Astrocyte of the cerebellum (primary cell): ENCODE measurements at regions not wholly inside any gene's neighbourhood (a gene's known extent, or its start where the extent isn't known, plus 50 kb on each side); places are given as distances from the start of the nearest gene placed in this dataset.

Experiments used
- DNase-seq: peaks from one replicate; pipeline ENCODE4 v3.0.0-alpha.2; 2011; ENCODE audit warnings: low read depth
- H3K4me3 ChIP-seq: 2 replicates; pipeline ENCODE4 v1.5.1; 2011; ENCODE audit warnings: mild to moderate bottlenecking, low read depth, low read length, moderate library complexity
- CTCF ChIP-seq: IDR thresholded peaks from 2 replicates; pipeline ENCODE4 v1.5.1; 2012; ENCODE audit warnings: low read length, low read depth, moderate library complexity, mild to moderate bottlenecking; ENCODE audit errors: missing control alignments
- in situ Hi-C: cut with HindIII; loops from 2 replicates; pipeline ENCODE4 v1.10.0; 2017; ENCODE audit warnings: low sequenced_read_pairs

GRCh38 chr10:126847666-126848065 is 57.6 kb upstream of the DOCK1 start:
- in situ Hi-C loops: no loop called here
- no peak overlapping the region for H3K4me3 ChIP-seq
- no peak for DNase-seq
- no peak for TF ChIP-seq CTCF

DNA sequence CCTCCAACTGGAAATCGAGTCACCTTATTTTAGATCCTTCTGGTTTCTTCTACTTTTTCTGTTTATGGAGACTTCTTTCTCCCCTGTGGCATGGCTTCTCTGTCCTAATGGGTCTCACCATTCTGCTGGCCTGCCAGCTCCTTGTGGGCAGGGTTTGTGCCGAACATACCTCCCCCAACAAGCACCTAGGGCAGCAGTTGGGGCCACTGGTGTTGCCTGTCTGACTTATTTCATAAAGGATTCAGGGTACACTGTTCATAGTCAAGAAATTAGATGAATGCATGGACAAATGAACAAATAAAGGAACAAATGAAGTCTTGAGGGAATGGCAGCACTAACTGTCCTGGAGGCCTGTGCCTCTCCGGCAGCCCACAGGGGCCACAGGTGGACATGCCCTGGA is 55.6 kb upstream of the DOCK1 start:
- in situ Hi-C loops: no loop called here
- no peak overlapping the region for H3K4me3 ChIP-seq
- DNase-seq: no peak
- no peak for TF ChIP-seq CTCF

DNA sequence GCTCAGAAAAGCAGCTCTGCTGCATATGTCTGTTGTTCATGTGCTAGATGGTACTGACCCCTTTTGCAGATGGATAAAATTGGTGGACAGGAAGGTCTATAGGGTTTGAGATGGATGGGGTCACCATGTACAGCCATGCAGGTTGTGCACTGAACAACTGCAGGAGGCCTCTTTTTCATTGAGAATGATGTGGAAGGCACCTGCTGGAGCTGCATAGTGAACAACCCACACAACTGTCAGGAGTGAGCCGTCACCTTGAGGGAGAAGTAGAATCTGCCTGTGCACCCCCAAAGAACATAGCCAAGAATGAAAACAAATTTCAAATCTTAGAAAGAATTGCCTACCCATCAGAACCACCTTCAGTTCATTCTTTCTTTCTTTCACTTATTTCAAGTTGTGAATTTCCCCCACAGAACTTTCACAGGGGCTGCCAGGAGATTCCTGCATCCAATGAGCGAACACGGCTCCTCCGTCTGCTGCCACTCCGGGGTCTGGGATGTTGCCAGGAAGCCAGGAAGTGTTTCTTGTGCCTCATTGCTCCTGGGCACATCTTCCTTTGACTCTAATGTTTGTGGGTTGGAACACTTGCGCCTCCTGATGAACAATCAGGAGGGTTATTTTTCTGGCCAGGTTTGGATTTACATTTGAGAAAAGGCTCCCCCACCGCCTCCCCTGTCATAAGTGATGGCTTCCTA is 53.7 kb upstream of the DOCK1 start:
- no peak overlapping the region for H3K4me3 ChIP-seq
- DNase-seq: no peak
- in situ Hi-C loops: no loop called here
- no peak for TF ChIP-seq CTCF

- in situ Hi-C loops: no loop called here
- no peak for TF ChIP-seq CTCF
- H3K4me3 ChIP-seq: no peak overlapping the region
- DNase-seq: no peak
Measured at GRCh38 chr10:126854726-126855495, 50.3 kb upstream of the DOCK1 start.
